D721Med (cell line): ENCODE measurements at regions not wholly inside any gene's neighbourhood (a gene's known extent, or its start where the extent isn't known, plus 50 kb on each side); places are given as distances from the start of the nearest gene placed in this dataset.

Experiments used
- DNase-seq: peaks from one replicate; pipeline ENCODE4 v3.0.0; 2011; ENCODE audit warnings: low spot score; ENCODE audit not compliant: insufficient read length
- FAIRE-seq: peaks from 2 replicates; lab custom pipeline; 2011; peaks lifted over from hg19 to GRCh38; lab: Jason Lieb, UNC
- TF ChIP-seq, protein P1 (sequence below): IDR thresholded peaks from 2 replicates; pipeline ENCODE4 v1.5.1; 2012; ENCODE audit warnings: mild to moderate bottlenecking, control low read depth; ENCODE audit not compliant: insufficient read depth; ENCODE audit errors: missing control alignments

DNA sequence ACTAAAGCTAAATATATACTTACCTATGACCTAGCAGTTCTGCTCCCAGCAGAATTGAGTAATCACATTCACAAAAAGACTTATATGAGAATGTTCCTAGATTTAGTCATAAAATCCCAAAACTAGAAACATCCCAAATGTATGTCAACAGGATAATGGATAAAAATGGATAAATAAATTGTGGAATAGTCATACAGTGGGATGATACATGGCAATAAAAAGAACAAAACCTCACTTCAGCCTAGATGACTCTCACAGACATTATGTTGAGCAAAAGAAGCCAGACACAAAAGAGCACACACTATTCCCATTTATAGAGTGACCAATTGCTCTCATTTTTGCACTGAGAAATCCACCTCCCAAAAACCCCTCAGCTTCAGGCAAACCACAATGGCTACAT, 352.4 kb upstream of the HTR2A start:
- TF ChIP-seq, protein P1, sequence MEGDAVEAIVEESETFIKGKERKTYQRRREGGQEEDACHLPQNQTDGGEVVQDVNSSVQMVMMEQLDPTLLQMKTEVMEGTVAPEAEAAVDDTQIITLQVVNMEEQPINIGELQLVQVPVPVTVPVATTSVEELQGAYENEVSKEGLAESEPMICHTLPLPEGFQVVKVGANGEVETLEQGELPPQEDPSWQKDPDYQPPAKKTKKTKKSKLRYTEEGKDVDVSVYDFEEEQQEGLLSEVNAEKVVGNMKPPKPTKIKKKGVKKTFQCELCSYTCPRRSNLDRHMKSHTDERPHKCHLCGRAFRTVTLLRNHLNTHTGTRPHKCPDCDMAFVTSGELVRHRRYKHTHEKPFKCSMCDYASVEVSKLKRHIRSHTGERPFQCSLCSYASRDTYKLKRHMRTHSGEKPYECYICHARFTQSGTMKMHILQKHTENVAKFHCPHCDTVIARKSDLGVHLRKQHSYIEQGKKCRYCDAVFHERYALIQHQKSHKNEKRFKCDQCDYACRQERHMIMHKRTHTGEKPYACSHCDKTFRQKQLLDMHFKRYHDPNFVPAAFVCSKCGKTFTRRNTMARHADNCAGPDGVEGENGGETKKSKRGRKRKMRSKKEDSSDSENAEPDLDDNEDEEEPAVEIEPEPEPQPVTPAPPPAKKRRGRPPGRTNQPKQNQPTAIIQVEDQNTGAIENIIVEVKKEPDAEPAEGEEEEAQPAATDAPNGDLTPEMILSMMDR, result no peak
- FAIRE-seq, result no peak
- no peak for DNase-seq

DNA sequence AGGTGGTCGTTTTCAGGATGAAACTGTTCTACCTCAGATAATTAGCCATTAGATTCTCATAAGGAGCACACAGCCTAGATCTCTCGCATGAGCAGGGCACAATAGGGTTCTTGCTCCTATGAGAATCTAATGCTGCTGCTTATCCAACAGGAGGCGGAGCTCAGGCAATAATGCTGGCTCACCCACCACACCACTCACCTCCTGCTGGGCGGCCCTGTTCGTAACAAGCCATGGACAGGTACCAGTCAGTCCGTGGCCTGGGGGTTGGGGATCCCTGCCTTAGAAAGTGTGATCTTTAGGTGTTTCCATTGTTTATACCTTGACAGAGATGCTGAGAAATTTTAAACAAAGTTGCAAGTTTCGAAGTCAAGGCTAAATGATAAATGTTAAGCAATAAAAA, 344.6 kb upstream of the HTR2A start:
- FAIRE-seq, result no peak

DNA sequence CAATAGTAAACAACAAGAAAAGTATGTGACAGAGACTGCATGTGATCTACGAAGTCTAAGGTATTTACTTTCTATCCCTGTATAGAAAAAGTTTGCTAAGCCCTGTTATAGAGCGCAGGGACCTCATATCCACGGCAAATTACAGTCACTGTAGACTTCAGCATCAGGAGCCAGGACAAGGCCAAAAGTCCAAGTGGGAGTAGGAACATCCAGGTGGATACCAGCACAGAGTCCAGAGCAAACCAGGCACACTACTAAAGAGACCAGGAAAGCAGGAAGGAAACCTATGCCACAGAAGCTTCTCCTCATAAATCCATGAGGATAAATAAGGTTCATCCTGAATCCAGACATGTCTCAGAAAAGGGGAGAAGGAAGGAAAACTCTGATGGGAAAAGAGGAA, 342.2 kb upstream of the HTR2A start:
- FAIRE-seq, result no peak
- TF ChIP-seq, protein P1, result no peak
- DNase-seq, result no peak

More for the DNA sequence above, 344.6 kb upstream of the HTR2A start:
- TF ChIP-seq, protein P1, result no peak
- DNase-seq, result no peak

DNA sequence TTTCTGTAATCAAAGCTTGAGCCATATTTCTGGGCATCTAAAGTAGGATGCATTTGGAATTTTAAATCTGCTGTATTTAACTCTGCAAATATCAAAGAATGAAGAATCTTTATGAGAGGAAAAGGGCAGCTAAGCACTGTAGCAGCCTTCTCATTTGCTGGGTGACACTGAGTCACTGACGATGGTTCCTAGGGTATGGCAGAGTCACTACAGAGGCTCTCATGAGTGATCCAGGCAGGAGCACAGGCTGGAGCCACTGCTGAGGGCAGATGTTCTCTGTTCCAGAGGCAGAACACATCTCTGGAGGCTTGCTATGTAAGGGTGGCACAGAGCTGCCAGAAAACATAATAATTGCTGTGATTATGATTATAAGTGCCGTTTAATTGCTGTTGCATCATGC, 340.7 kb upstream of the HTR2A start:
- TF ChIP-seq, protein P1, result no peak
- DNase-seq, result no peak
- FAIRE-seq, result no peak

DNA sequence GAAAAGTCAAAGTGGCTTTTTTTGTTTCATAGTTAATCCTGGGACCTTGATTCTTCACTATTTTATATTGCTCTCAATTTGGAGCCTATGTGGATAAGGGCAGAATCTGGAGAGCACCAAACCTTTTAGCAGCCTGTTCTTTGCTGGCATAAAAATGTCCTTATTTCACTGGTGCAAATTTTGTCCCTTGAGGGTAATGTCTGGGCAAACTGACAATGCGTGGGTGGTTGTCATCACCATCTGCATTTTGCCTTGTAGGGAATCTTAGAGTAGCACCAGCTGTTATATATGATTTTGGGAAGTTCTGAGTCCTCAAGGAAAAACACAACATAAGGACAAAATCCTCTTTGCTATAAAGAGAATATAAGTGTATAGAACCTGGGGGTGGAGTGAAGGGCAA, 336.9 kb upstream of the HTR2A start:
- no peak for FAIRE-seq
- DNase-seq, result no peak
- TF ChIP-seq, protein P1, result no peak

DNA sequence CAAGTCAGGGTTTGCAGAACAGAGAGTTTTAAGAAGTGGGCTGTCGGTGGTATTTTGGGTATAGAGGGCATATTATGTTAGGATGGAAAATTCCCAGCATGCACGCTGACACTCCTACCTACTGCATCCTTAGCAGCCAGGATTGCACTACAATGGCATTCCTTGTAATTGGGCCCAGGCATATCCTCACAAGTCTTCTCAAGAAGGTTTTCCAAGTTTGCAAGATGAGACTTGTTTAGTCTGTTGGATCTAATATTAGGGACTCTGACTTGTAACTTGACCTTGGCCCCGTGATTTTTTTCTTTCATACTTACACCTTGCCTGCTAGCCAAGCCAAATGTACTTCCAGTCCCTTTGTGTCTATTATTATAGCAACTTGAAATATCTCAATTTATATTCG, 335.7 kb upstream of the HTR2A start:
- DNase-seq (no peak), FAIRE-seq (no peak)
- TF ChIP-seq, protein P1, result no peak

DNA sequence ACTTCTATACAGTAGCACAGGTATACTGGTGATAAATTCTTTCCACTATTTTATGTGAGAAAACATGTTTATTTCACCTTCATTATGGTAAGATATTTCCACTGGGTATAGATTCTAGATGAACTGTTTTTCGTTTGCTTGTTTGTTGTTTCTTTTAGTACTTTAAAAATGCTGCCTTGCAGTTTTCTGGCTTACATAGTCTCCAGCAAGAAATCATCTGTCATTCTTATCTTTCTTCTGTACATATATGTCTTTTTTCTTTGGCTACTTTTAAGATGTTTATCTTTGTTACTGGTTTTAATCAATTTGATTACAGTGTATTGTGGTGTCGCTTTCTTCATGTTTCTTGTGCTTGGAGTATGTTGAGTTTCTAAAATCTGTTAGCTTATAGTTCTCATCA, 333.3 kb upstream of the HTR2A start:
- TF ChIP-seq, protein P1, result no peak
- DNase-seq, result no peak
- FAIRE-seq, result no peak
